CD14-positive monocyte (primary cell): ENCODE measurements at regions not wholly inside any gene's neighbourhood (a gene's known extent, or its start where the extent isn't known, plus 50 kb on each side); places are given as distances from the start of the nearest gene placed in this dataset.

ENCODE experiments used
- DNase-seq, 3 donors: peaks; one replicate each; pipeline ENCODE4 v3.0.0-alpha.2; 2011 to 2022
- H2AFZ ChIP-seq: 2 replicates; pipeline ENCODE4 v1.6.0; 2012; ENCODE audit warnings: mild to moderate bottlenecking, low read depth, low read length, inconsistent platforms; ENCODE audit not compliant: insufficient read depth, poor library complexity, severe bottlenecking
- H3K27ac ChIP-seq, 2 donors: 1 replicate in 1 of 2; 2 replicates in 1 of 2; pipeline ENCODE4 v1.5.1; 2012 to 2013; ENCODE audit warnings: low read length in 2 of 2, control low read depth in 1 of 2, inconsistent platforms in 1 of 2, low read depth in 1 of 2, mild to moderate bottlenecking in 1 of 2
- H3K27me3 ChIP-seq, 2 donors: one replicate each; pipeline versions ENCODE4 v1.6.0 to v1.6.1; 2011 to 2013; ENCODE audit warnings: low read length in 2 of 2; ENCODE audit not compliant: control insufficient read depth in 2 of 2, insufficient read depth in 2 of 2
- H3K36me3 ChIP-seq, 2 donors: replicated peaks in 1 of 2; 1 replicate in 1 of 2; 2 replicates in 1 of 2; pipeline versions ENCODE4 v1.5.1 to v1.6.1; 2012 to 2013; ENCODE audit warnings: low read length in 2 of 2, control low read depth in 1 of 2, inconsistent platforms in 1 of 2, mild to moderate bottlenecking in 1 of 2; ENCODE audit not compliant: insufficient read depth in 2 of 2, control insufficient read depth in 1 of 2
- H3K4me1 ChIP-seq, 2 donors: 1 replicate in 1 of 2; 2 replicates in 1 of 2; pipeline versions ENCODE4 v1.5.1 to v1.6.1; 2012 to 2013; ENCODE audit warnings: low read length in 2 of 2, control low read depth in 1 of 2, inconsistent platforms in 1 of 2, mild to moderate bottlenecking in 1 of 2, moderate library complexity in 1 of 2; ENCODE audit not compliant: insufficient read depth in 2 of 2, control insufficient read depth in 1 of 2
- H3K4me2 ChIP-seq: replicated peaks from 2 replicates; pipeline ENCODE3; 2012; ENCODE audit warnings: low read length, moderate library complexity, mild to moderate bottlenecking; ENCODE audit not compliant: poor library complexity, severe bottlenecking; ENCODE audit errors: extremely low read depth
- H3K4me3 ChIP-seq, 3 experiments: fragments of 200-600 bp in 1 of 3; sonication (generic) in 1 of 3; replicated peaks in 1 of 3; 1 replicate in 2 of 3; 2 replicates in 1 of 3; pipeline ENCODE4 v1.5.1; 2011 to 2013; ENCODE audit warnings: low read length in 3 of 3, mild to moderate bottlenecking in 3 of 3, control low read depth in 2 of 3, low read depth in 2 of 3, inconsistent platforms in 1 of 3, moderate library complexity in 1 of 3
- H3K79me2 ChIP-seq: 2 replicates; pipeline ENCODE4 v1.6.0; 2012; ENCODE audit warnings: mild to moderate bottlenecking, control low read depth, inconsistent platforms, low read length, moderate library complexity; ENCODE audit not compliant: insufficient read depth
- H3K9ac ChIP-seq: 2 replicates; pipeline ENCODE4 v1.6.0; 2017; ENCODE audit warnings: low read length, mild to moderate bottlenecking; ENCODE audit not compliant: insufficient read depth, poor library complexity, severe bottlenecking
- H3K9me3 ChIP-seq, 2 donors: replicated peaks in 1 of 2; 1 replicate in 1 of 2; 2 replicates in 1 of 2; pipeline versions ENCODE4 v1.5.1 to v1.6.1; 2012 to 2013; ENCODE audit warnings: low read length in 2 of 2, control low read depth in 1 of 2; ENCODE audit not compliant: control insufficient read depth in 1 of 2, insufficient read depth in 1 of 2
- H4K20me1 ChIP-seq: 2 replicates; pipeline ENCODE4 v1.6.0; 2012; ENCODE audit warnings: mild to moderate bottlenecking, low read length, control low read depth, moderate library complexity; ENCODE audit not compliant: insufficient read depth
- H3K27ac Mint-ChIP-seq, 7 donors: one replicate each; pipeline ENCODE4 v1.8.0; 2020; ENCODE audit warnings: mild to moderate bottlenecking in 7 of 7, mixed read lengths in 7 of 7, moderate library complexity in 6 of 7, inconsistent platforms in 2 of 7
- H3K27me3 Mint-ChIP-seq, 3 donors: one replicate each; pipeline ENCODE4 v1.8.0; 2021 to 2022; ENCODE audit warnings: low read depth in 3 of 3, mild to moderate bottlenecking in 3 of 3, mixed read lengths in 3 of 3, moderate library complexity in 3 of 3, inconsistent platforms in 1 of 3
- H3K36me3 Mint-ChIP-seq, 2 donors: one replicate each; pipeline ENCODE4 v1.8.0; 2020; ENCODE audit warnings: mixed read lengths in 2 of 2, inconsistent platforms in 1 of 2, mild to moderate bottlenecking in 1 of 2
- H3K4me1 Mint-ChIP-seq: one replicate; pipeline ENCODE4 v1.8.0; 2020; ENCODE audit warnings: mild to moderate bottlenecking, mixed read lengths
- H3K4me3 Mint-ChIP-seq, 2 donors: one replicate each; pipeline ENCODE4 v1.8.0; 2020; ENCODE audit warnings: mild to moderate bottlenecking in 2 of 2, mixed read lengths in 2 of 2, moderate library complexity in 1 of 2
- H3K9me3 Mint-ChIP-seq, 7 donors: one replicate each; pipeline ENCODE4 v1.8.0; 2020 to 2022; ENCODE audit warnings: mixed read lengths in 7 of 7, mild to moderate bottlenecking in 6 of 7, moderate library complexity in 6 of 7, inconsistent platforms in 2 of 7
- WGBS: methylation state at CpG from one replicate; pipeline ENCODE4 v1.1.5; 2013; ENCODE audit warnings: missing lambda C conversion rate; ENCODE audit not compliant: insufficient coverage; 5-methylcytosine and 5-hydroxymethylcytosine counted together
- intact Hi-C, 2 donors: fragments of 100-400 bp; cut with micrococcal nuclease; formaldehyde crosslinking; loops; one replicate each; pipeline versions ENCODE4 v1.15.0 to v1.15.1; 2023
- TF ChIP-seq, protein P1 (sequence below): fragments of 200-600 bp; IDR thresholded peaks from one replicate; pipeline ENCODE4 v1.8.0; 2022; ENCODE audit warnings: antibody characterized with exemption, mild to moderate bottlenecking

DNA sequence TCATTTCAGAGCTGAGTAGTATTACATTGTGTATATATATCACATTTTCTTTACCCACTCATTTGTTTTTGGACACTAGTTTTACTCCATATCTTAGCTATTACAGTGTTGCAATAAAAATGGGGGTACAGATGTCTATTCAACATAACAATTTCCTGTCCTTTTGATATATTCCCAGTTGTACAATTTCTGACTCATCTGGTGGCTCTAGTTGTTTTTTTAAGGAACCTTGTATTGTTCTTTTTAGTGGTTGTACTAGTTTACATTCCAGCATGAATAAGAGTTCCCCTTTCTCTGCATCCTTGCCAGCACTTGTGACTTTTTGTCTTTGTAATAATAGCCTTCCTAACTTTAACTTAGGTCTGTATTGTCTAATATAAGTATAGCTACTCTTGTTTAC, 739.9 kb downstream of the XPNPEP1 start:
- Histone ChIP-seq H3K4me1 (no peaks in the 10 kb centered on the region), H2AFZ (no peak overlapping the region), H3K9ac (no peak overlapping the region), H3K9me3 (peaks cover 17 to 27% of the 10 kb centered on the region in 2 donors), H3K4me3 (no peak overlapping the region), H3K4me2 (no peak overlapping the region), H3K79me2 (no peaks in the 10 kb centered on the region), H3K36me3 (no peaks in the 10 kb centered on the region), H3K27ac (no peak overlapping the region), H4K20me1 (no peaks in the 10 kb centered on the region), H3K27me3 (no peaks in the 10 kb centered on the region)
- Mint-ChIP-seq H3K4me1 (no peaks in the 10 kb centered on the region), H3K27me3 (no peaks in the 10 kb centered on the region), H3K27ac (no peak overlapping the region), H3K36me3 (no peaks in the 10 kb centered on the region), H3K4me3 (no peak overlapping the region), H3K9me3 (peaks cover 7 to 25% (median 15%) of the 10 kb centered on the region in 7 donors)
- intact Hi-C loops: no loop called here
- DNase-seq: no peak
- TF ChIP-seq, protein P1, sequence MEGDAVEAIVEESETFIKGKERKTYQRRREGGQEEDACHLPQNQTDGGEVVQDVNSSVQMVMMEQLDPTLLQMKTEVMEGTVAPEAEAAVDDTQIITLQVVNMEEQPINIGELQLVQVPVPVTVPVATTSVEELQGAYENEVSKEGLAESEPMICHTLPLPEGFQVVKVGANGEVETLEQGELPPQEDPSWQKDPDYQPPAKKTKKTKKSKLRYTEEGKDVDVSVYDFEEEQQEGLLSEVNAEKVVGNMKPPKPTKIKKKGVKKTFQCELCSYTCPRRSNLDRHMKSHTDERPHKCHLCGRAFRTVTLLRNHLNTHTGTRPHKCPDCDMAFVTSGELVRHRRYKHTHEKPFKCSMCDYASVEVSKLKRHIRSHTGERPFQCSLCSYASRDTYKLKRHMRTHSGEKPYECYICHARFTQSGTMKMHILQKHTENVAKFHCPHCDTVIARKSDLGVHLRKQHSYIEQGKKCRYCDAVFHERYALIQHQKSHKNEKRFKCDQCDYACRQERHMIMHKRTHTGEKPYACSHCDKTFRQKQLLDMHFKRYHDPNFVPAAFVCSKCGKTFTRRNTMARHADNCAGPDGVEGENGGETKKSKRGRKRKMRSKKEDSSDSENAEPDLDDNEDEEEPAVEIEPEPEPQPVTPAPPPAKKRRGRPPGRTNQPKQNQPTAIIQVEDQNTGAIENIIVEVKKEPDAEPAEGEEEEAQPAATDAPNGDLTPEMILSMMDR: no peak

DNA sequence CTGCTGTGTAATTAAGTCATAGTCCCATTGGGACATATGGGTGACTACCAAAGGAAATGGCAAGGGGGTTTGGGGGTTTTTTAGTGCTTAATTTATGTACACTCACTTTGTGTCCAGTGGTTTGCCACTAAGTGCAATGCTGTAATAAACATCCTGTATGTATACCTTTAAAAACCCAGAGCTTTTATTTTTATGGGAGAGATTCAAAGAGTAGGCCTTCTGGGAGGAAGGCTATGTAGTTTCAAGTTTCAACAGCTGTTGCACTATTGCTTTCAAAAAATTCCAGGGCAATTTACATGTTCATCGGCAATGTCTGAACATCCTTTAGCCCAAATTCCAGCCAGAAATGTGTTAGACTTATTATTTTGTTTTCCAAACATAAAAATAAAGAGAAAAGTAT, 744.7 kb downstream of the XPNPEP1 start:
- no peak overlapping the region for H3K4me3 Mint-ChIP-seq
- Histone ChIP-seq H3K4me2 (no peak overlapping the region), H2AFZ (no peak overlapping the region), H3K79me2 (no peaks in the 10 kb centered on the region), H3K36me3 (no peaks in the 10 kb centered on the region), H4K20me1 (no peaks in the 10 kb centered on the region), H3K4me1 (no peaks in the 10 kb centered on the region), H3K4me3 (no peak overlapping the region), H3K9me3 (peaks cover 0 to 4% of the 10 kb centered on the region in 2 donors), H3K27ac (no peak overlapping the region), H3K9ac (no peak overlapping the region), H3K27me3 (no peaks in the 10 kb centered on the region)
- no peak overlapping the region for H3K27ac Mint-ChIP-seq
- no peaks in the 10 kb centered on the region for H3K4me1 Mint-ChIP-seq
- intact Hi-C loops: no loop called here
- TF ChIP-seq, protein P1: no peak
- peaks cover 0 to 11% (median 4%) of the 10 kb centered on the region in 7 donors for H3K9me3 Mint-ChIP-seq
- no CpG with 5 or more reads among the region's 1 CpG for WGBS
- no peak for DNase-seq
- H3K36me3 Mint-ChIP-seq: no peaks in the 10 kb centered on the region
- H3K27me3 Mint-ChIP-seq: no peaks in the 10 kb centered on the region
